H9 (cell line): ENCODE measurements at regions not wholly inside any gene's neighbourhood (a gene's known extent, or its start where the extent isn't known, plus 50 kb on each side); places are given as distances from the start of the nearest gene placed in this dataset.

Experiments used
- DNase-seq: peaks from one replicate; pipeline ENCODE4 v3.0.0-alpha.2; 2017
- H2AFZ ChIP-seq: one replicate; pipeline ENCODE4 v1.6.1; 2013; ENCODE audit warnings: mild to moderate bottlenecking, low read length, control low read depth, moderate library complexity
- H2AK5ac ChIP-seq: 2 replicates; pipeline ENCODE4 v1.6.1; 2013; ENCODE audit warnings: low read length, control low read depth, mixed read lengths; ENCODE audit not compliant: insufficient read length
- H2BK120ac ChIP-seq: one replicate; pipeline ENCODE4 v1.6.1; 2013; ENCODE audit warnings: low read depth, mild to moderate bottlenecking, low read length, control low read depth, inconsistent platforms; ENCODE audit not compliant: poor library complexity, severe bottlenecking
- H2BK12ac ChIP-seq: 2 replicates; pipeline ENCODE4 v1.6.1; 2013; ENCODE audit warnings: low read length, control low read depth, mixed read lengths, low read depth; ENCODE audit not compliant: insufficient read length
- H2BK15ac ChIP-seq: 2 replicates; pipeline ENCODE4 v1.6.1; 2013; ENCODE audit warnings: low read depth, low read length, control low read depth
- H2BK20ac ChIP-seq: one replicate; pipeline ENCODE4 v1.6.1; 2013; ENCODE audit warnings: low read depth, mild to moderate bottlenecking, low read length, control low read depth, inconsistent platforms; ENCODE audit not compliant: poor library complexity, severe bottlenecking
- H2BK5ac ChIP-seq: 2 replicates; pipeline ENCODE4 v1.6.1; 2013; ENCODE audit warnings: low read length, control low read depth, mixed read lengths; ENCODE audit not compliant: insufficient read length
- H3K14ac ChIP-seq: 2 replicates; pipeline ENCODE4 v1.6.1; 2013; ENCODE audit warnings: low read length, control low read depth; ENCODE audit not compliant: insufficient read depth
- H3K18ac ChIP-seq: 2 replicates; pipeline ENCODE4 v1.6.1; 2013; ENCODE audit warnings: low read depth, mild to moderate bottlenecking, mixed read lengths, low read length, control low read depth; ENCODE audit not compliant: insufficient read length
- H3K23ac ChIP-seq: 2 replicates; pipeline ENCODE4 v1.6.1; 2013; ENCODE audit warnings: low read length, control low read depth, mixed read lengths, low read depth; ENCODE audit not compliant: insufficient read length
- H3K23me2 ChIP-seq: 2 replicates; pipeline ENCODE4 v1.6.1; 2013; ENCODE audit warnings: low read depth, mild to moderate bottlenecking, mixed read lengths, low read length, control low read depth; ENCODE audit not compliant: insufficient read length, poor library complexity, severe bottlenecking
- H3K27ac ChIP-seq: 2 replicates; pipeline ENCODE4 v1.5.1; 2013; ENCODE audit warnings: low read length, control low read depth, mixed read lengths, low read depth; ENCODE audit not compliant: insufficient read length
- H3K27me3 ChIP-seq: 2 replicates; pipeline ENCODE4 v1.6.1; 2013; ENCODE audit warnings: low read length, control low read depth, inconsistent platforms; ENCODE audit not compliant: insufficient read depth
- H3K4ac ChIP-seq: 2 replicates; pipeline ENCODE4 v1.6.1; 2013; ENCODE audit warnings: low read depth, mild to moderate bottlenecking, control low read depth, inconsistent platforms, low read length, moderate library complexity
- H3K4me1 ChIP-seq: 2 replicates; pipeline ENCODE4 v1.6.1; 2013; ENCODE audit warnings: low read length, control low read depth, inconsistent platforms; ENCODE audit not compliant: insufficient read depth
- H3K4me2 ChIP-seq: 2 replicates; pipeline ENCODE4 v1.6.1; 2013; ENCODE audit warnings: low read length, control low read depth, mixed read lengths; ENCODE audit not compliant: insufficient read length, insufficient read depth
- H3K56ac ChIP-seq: 2 replicates; pipeline ENCODE4 v1.6.1; 2013; ENCODE audit warnings: low read depth, mild to moderate bottlenecking, mixed read lengths, low read length, control low read depth; ENCODE audit not compliant: insufficient read length
- H3K79me1 ChIP-seq: 2 replicates; pipeline ENCODE4 v1.6.1; 2013; ENCODE audit warnings: low read depth, mild to moderate bottlenecking, moderate library complexity, low read length, control low read depth, inconsistent platforms; ENCODE audit not compliant: insufficient read depth, poor library complexity, severe bottlenecking
- H3K79me2 ChIP-seq: 2 replicates; pipeline ENCODE4 v1.6.1; 2013; ENCODE audit warnings: low read length, control low read depth, inconsistent platforms; ENCODE audit not compliant: insufficient read depth
- H3K9ac ChIP-seq: 2 replicates; pipeline ENCODE4 v1.6.1; 2013; ENCODE audit warnings: low read length, control low read depth, mixed read lengths; ENCODE audit not compliant: insufficient read length; ENCODE audit errors: extremely low read depth
- H3K9me3 ChIP-seq: one replicate; pipeline ENCODE4 v1.6.1; 2013; ENCODE audit warnings: low read depth, low read length, inconsistent platforms; ENCODE audit not compliant: control insufficient read depth
- H3T11ph ChIP-seq: one replicate; pipeline ENCODE4 v1.6.1; 2013; ENCODE audit warnings: mild to moderate bottlenecking, low read length, control low read depth, inconsistent platforms
- H4K20me1 ChIP-seq: one replicate; pipeline ENCODE4 v1.6.1; 2013; ENCODE audit not compliant: control insufficient read depth, insufficient read length, insufficient read depth
- H4K5ac ChIP-seq: 2 replicates; pipeline ENCODE4 v1.6.1; 2013; ENCODE audit warnings: low read depth, mild to moderate bottlenecking, mixed read lengths, low read length, control low read depth; ENCODE audit not compliant: insufficient read length
- H4K8ac ChIP-seq: replicated peaks from 2 replicates; pipeline ENCODE4 v1.6.1; 2013; ENCODE audit warnings: low read length, control low read depth, mixed read lengths, low read depth; ENCODE audit not compliant: insufficient read length
- H4K91ac ChIP-seq: 2 replicates; pipeline ENCODE4 v1.6.1; 2013; ENCODE audit warnings: low read depth, mild to moderate bottlenecking, moderate library complexity, mixed read lengths, low read length, control low read depth; ENCODE audit not compliant: insufficient read length
- H3K27ac Mint-ChIP-seq, 3 experiments: 2 replicates in 2 of 3; 3 replicates in 1 of 3; pipeline ENCODE4 v1.8.0; 2020 to 2021; ENCODE audit warnings: mixed read lengths in 3 of 3, mild to moderate bottlenecking in 1 of 3, moderate library complexity in 1 of 3
- H3K27me3 Mint-ChIP-seq: 2 replicates; pipeline ENCODE4 v1.8.0; 2021; ENCODE audit warnings: low read depth, mild to moderate bottlenecking, moderate library complexity, mixed read lengths
- H3K36me3 Mint-ChIP-seq, 3 experiments: 2 replicates in 2 of 3; 3 replicates in 1 of 3; pipeline ENCODE4 v1.8.0; 2020 to 2021; ENCODE audit warnings: low read depth in 3 of 3, mixed read lengths in 3 of 3; ENCODE audit not compliant: insufficient read depth in 1 of 3
- H3K4me1 Mint-ChIP-seq, 2 experiments: 2 replicates each; pipeline ENCODE4 v1.8.0; 2020; ENCODE audit warnings: mixed read lengths in 2 of 2
- H3K4me3 Mint-ChIP-seq, 2 experiments: 2 replicates in 1 of 2; 3 replicates in 1 of 2; pipeline ENCODE4 v1.8.0; 2020 to 2021; ENCODE audit warnings: mild to moderate bottlenecking in 2 of 2, mixed read lengths in 2 of 2, moderate library complexity in 1 of 2
- H3K9me3 Mint-ChIP-seq, 2 experiments: 2 replicates in 1 of 2; 3 replicates in 1 of 2; pipeline ENCODE4 v1.8.0; 2020; ENCODE audit warnings: mild to moderate bottlenecking in 2 of 2, mixed read lengths in 2 of 2, moderate library complexity in 1 of 2
- CTCF ChIP-seq: fragments of 200-600 bp; sonication (generic); conservative IDR thresholded peaks from 3 replicates; pipeline ENCODE4 v1.8.0; 2021; ENCODE audit warnings: antibody characterized with exemption, mild to moderate bottlenecking

GRCh38 chr6:140403020-140403419, 1028.6 kb upstream of the CITED2 start:
- no peak for TF ChIP-seq CTCF
- no peak overlapping the region for H3K14ac ChIP-seq
- Mint-ChIP-seq H3K4me3 (no peak overlapping the region), H3K27me3 (no peaks in the 10 kb centered on the region), H3K36me3 (peaks cover 0 to 9% (median 0%) of the 10 kb centered on the region in 3 experiments; a peak in 2 of 7 replicates), H3K4me1 (no peaks in the 10 kb centered on the region), H3K9me3 (peaks cover 0 to 12% of the 10 kb centered on the region in 2 experiments; a peak in 2 of 5 replicates), H3K27ac (no peak overlapping the region)
- no peak overlapping the region for H2AFZ ChIP-seq
- no peaks in the 10 kb centered on the region for H3K23me2 ChIP-seq
- no peaks in the 10 kb centered on the region for H3K27me3 ChIP-seq
- H3K18ac ChIP-seq: no peak overlapping the region
- no peak overlapping the region for H3K4me2 ChIP-seq
- no peak overlapping the region for H2AK5ac ChIP-seq
- no peak for DNase-seq
- no peak overlapping the region for H3K27ac ChIP-seq
- H3K9ac ChIP-seq: no peak overlapping the region
- no peak overlapping the region for H3T11ph ChIP-seq
- H4K8ac ChIP-seq: no peak overlapping the region
- no peaks in the 10 kb centered on the region for H3K9me3 ChIP-seq
- no peak overlapping the region for H3K56ac ChIP-seq
- no peak overlapping the region for H3K4ac ChIP-seq
- H4K91ac ChIP-seq: no peak overlapping the region
- H3K4me1 ChIP-seq: no peaks in the 10 kb centered on the region
- no peak overlapping the region for H4K5ac ChIP-seq
- no peak overlapping the region for H3K23ac ChIP-seq
- no peak overlapping the region for H2BK120ac ChIP-seq
- H2BK5ac ChIP-seq: no peak overlapping the region
- no peaks in the 10 kb centered on the region for H3K79me1 ChIP-seq
- H3K79me2 ChIP-seq: no peaks in the 10 kb centered on the region
- no peaks in the 10 kb centered on the region for H4K20me1 ChIP-seq
- H2BK20ac ChIP-seq: no peak overlapping the region
- no peak overlapping the region for H2BK12ac ChIP-seq
- H2BK15ac ChIP-seq: no peak overlapping the region
